ENCODE measurements at regions not wholly inside any gene's neighbourhood (a gene's known extent, or its start where the extent isn't known, plus 50 kb on each side); places are given as distances from the start of the nearest gene placed in this dataset.

- peak; percentile 49 for DNase-seq
Observed at GRCh38 chr5:158317507-158317906, 458.6 kb upstream of the CLINT1 start.

GRCh38 chr5:158313733-158314464, 455.0 kb upstream of the CLINT1 start:
- no peak overlapping the region for H3K27ac ChIP-seq
- H3K9ac ChIP-seq (ENCODE audit: low read depth in 2 of 2, low read length in 2 of 2) = no peak overlapping the region
- no peaks in the 10 kb centered on the region for H3K9me3 ChIP-seq
- intact Hi-C loops (cut with DNase I) = no loop called here
- H3K27me3 ChIP-seq = no peaks in the 10 kb centered on the region
- no peak for TF ChIP-seq CTCF (IDR thresholded peaks at IDR 0.05)
- no peaks in the 10 kb centered on the region for H3K4me1 ChIP-seq
- no peak overlapping the region for H3K4me3 ChIP-seq
- no peaks in the 10 kb centered on the region for H3K36me3 ChIP-seq
- no peak for DNase-seq

More at GRCh38 chr5:158317507-158317906, 458.6 kb upstream of the CLINT1 start:
- no peak for TF ChIP-seq CTCF (IDR thresholded peaks at IDR 0.05)
- no peak overlapping the region for H3K9ac ChIP-seq (ENCODE audit: low read depth in 2 of 2, low read length in 2 of 2)
- H3K9me3 ChIP-seq = no peaks in the 10 kb centered on the region
- no peaks in the 10 kb centered on the region for H3K27me3 ChIP-seq
- H3K27ac ChIP-seq = no peak overlapping the region
- intact Hi-C loops (cut with DNase I) = no loop called here
- H3K4me3 ChIP-seq = no peak overlapping the region
- no peaks in the 10 kb centered on the region for H3K36me3 ChIP-seq
- no peaks in the 10 kb centered on the region for H3K4me1 ChIP-seq

GRCh38 chr5:158313027-158313732, 454.2 kb upstream of the CLINT1 start:
- Histone ChIP-seq H3K36me3 (no peaks in the 10 kb centered on the region), H3K9ac (ENCODE audit: low read depth in 2 of 2, low read length in 2 of 2) (no peak overlapping the region), H3K4me3 (no peak overlapping the region), H3K27me3 (no peaks in the 10 kb centered on the region), H3K27ac (no peak overlapping the region), H3K9me3 (no peaks in the 10 kb centered on the region), H3K4me1 (no peaks in the 10 kb centered on the region)
- intact Hi-C loops (cut with DNase I) = no loop called here
- DNase-seq = no peak
- no peak for TF ChIP-seq CTCF (IDR thresholded peaks at IDR 0.05)

- Histone ChIP-seq H3K36me3 (no peaks in the 10 kb centered on the region), H3K27ac (no peak overlapping the region), H3K9me3 (no peaks in the 10 kb centered on the region), H3K4me3 (no peak overlapping the region), H3K9ac (ENCODE audit: low read depth in 2 of 2, low read length in 2 of 2) (no peak overlapping the region), H3K4me1 (no peaks in the 10 kb centered on the region), H3K27me3 (no peaks in the 10 kb centered on the region)
- intact Hi-C loops (cut with DNase I) = no loop called here
- no peak for TF ChIP-seq CTCF (IDR thresholded peaks at IDR 0.05)
- no peak for DNase-seq
Observed at GRCh38 chr5:158309088-158309807, 450.3 kb upstream of the CLINT1 start.

GRCh38 chr5:158308429-158309025, 449.6 kb upstream of the CLINT1 start:
- no peak for TF ChIP-seq CTCF (IDR thresholded peaks at IDR 0.05)

More at GRCh38 chr5:158308429-158309025, 449.6 kb upstream of the CLINT1 start:
- no peak for DNase-seq
- intact Hi-C loops (cut with DNase I) = no loop called here
- Histone ChIP-seq H3K9ac (ENCODE audit: low read depth in 2 of 2, low read length in 2 of 2) (no peak overlapping the region), H3K27ac (no peak overlapping the region), H3K4me3 (no peak overlapping the region), H3K4me1 (no peaks in the 10 kb centered on the region), H3K9me3 (no peaks in the 10 kb centered on the region), H3K36me3 (no peaks in the 10 kb centered on the region), H3K27me3 (no peaks in the 10 kb centered on the region)

Measured in colonic mucosa (tissue), 4 donors.